ENCODE measurements at regions not wholly inside any gene's neighbourhood (a gene's known extent, or its start where the extent isn't known, plus 50 kb on each side); places are given as distances from the start of the nearest gene placed in this dataset.
"Not testable (repeated sequence)": the region's sequence is repeated elsewhere in the genome, so short reads cannot be mapped to it uniquely, and the experiment has no call there.

DNA sequence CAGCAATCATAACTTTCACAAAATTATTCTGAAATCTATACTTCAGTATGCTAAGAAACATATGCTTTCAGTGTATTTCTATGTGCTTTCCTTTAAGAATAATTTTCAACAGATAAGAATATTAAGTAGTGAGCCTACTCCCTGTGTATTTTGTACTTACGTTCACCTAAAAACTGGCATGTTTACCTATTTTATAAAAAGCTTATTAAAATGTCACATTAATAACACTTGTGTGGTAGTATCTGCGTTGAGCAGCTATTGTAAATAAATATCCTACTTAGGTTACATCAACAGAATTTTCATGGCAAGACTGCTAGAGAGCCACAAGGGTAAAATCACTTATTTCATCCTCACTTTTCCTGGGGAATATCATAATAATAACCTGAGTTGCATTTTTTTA, 113.4 kb upstream of the SLITRK5 start:
- Histone ChIP-seq H2AFZ (ENCODE audit: low read length) (no peak overlapping the region), H3K14ac (ENCODE audit: insufficient read depth, low read length) (no peak overlapping the region), H2BK5ac (ENCODE audit: insufficient read length, low read length) (no peak overlapping the region), H4K8ac (replicated peaks; ENCODE audit: insufficient read length, low read depth, low read length) (no peak overlapping the region), H3K9ac (ENCODE audit: extremely low read depth, insufficient read length, low read length) (no peak overlapping the region), H2BK15ac (ENCODE audit: low read depth, low read length) (no peak overlapping the region), H2AK5ac (ENCODE audit: insufficient read length, low read length) (no peak overlapping the region), H3K23me2 (ENCODE audit: insufficient read length, low read depth, low read length, poor library complexity, severe bottlenecking) (no peaks in the 10 kb centered on the region), H3K27ac (ENCODE audit: insufficient read length, low read depth, low read length) (no peak overlapping the region), H3K27me3 (ENCODE audit: insufficient read depth, low read length) (no peaks in the 10 kb centered on the region), H4K91ac (ENCODE audit: insufficient read length, low read depth, low read length) (no peak overlapping the region), H4K20me1 (ENCODE audit: control insufficient read depth, insufficient read depth, insufficient read length) (no peaks in the 10 kb centered on the region), H3K18ac (ENCODE audit: insufficient read length, low read depth, low read length) (no peak overlapping the region), H4K5ac (ENCODE audit: insufficient read length, low read depth, low read length) (no peak overlapping the region), H3K4me1 (ENCODE audit: insufficient read depth, low read length) (no peaks in the 10 kb centered on the region; the same call in 1 of the 2 replicates), H3K4me2 (ENCODE audit: insufficient read depth, insufficient read length, low read length) (no peak overlapping the region), H3K23ac (ENCODE audit: insufficient read length, low read depth, low read length) (no peak overlapping the region), H2BK120ac (ENCODE audit: low read depth, low read length, poor library complexity, severe bottlenecking) (no peak overlapping the region), H3K56ac (ENCODE audit: insufficient read length, low read depth, low read length) (no peak overlapping the region), H3K4ac (ENCODE audit: low read depth, low read length) (no peak overlapping the region), H3K79me2 (ENCODE audit: insufficient read depth, low read length) (no peaks in the 10 kb centered on the region), H2BK12ac (ENCODE audit: insufficient read length, low read depth, low read length) (no peak overlapping the region), H3K9me3 (ENCODE audit: control insufficient read depth, low read depth, low read length) (no peaks in the 10 kb centered on the region), H2BK20ac (ENCODE audit: low read depth, low read length, poor library complexity, severe bottlenecking) (no peak overlapping the region), H3K79me1 (ENCODE audit: insufficient read depth, low read depth, low read length, poor library complexity, severe bottlenecking) (no peaks in the 10 kb centered on the region), H3T11ph (ENCODE audit: low read length) (no peak overlapping the region)
- Mint-ChIP-seq H3K4me1 (peaks cover 4 to 5% of the 10 kb centered on the region in 2 experiments), H3K9me3 (peaks cover 9 to 14% of the 10 kb centered on the region in 2 experiments; a peak in 4 of 5 replicates), H3K4me3 (no peak overlapping the region), H3K27ac (no peak overlapping the region), H3K36me3 (ENCODE audit: insufficient read depth in 1 of 3, low read depth in 3 of 3) (peaks cover 0 to 8% (median 4%) of the 10 kb centered on the region in 3 experiments; a peak in 4 of 7 replicates), H3K27me3 (ENCODE audit: low read depth) (no peaks in the 10 kb centered on the region; the same call in 1 of the 2 replicates)
- WGBS (ENCODE audit: extremely low coverage, insufficient read length, low lambda C conversion rate) = no CpG with 5 or more reads among the region's 2 CpGs
- DNase-seq = no peak
- TF ChIP-seq, protein P1, sequence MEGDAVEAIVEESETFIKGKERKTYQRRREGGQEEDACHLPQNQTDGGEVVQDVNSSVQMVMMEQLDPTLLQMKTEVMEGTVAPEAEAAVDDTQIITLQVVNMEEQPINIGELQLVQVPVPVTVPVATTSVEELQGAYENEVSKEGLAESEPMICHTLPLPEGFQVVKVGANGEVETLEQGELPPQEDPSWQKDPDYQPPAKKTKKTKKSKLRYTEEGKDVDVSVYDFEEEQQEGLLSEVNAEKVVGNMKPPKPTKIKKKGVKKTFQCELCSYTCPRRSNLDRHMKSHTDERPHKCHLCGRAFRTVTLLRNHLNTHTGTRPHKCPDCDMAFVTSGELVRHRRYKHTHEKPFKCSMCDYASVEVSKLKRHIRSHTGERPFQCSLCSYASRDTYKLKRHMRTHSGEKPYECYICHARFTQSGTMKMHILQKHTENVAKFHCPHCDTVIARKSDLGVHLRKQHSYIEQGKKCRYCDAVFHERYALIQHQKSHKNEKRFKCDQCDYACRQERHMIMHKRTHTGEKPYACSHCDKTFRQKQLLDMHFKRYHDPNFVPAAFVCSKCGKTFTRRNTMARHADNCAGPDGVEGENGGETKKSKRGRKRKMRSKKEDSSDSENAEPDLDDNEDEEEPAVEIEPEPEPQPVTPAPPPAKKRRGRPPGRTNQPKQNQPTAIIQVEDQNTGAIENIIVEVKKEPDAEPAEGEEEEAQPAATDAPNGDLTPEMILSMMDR (conservative IDR thresholded peaks at IDR 0.05) = no peak

DNA sequence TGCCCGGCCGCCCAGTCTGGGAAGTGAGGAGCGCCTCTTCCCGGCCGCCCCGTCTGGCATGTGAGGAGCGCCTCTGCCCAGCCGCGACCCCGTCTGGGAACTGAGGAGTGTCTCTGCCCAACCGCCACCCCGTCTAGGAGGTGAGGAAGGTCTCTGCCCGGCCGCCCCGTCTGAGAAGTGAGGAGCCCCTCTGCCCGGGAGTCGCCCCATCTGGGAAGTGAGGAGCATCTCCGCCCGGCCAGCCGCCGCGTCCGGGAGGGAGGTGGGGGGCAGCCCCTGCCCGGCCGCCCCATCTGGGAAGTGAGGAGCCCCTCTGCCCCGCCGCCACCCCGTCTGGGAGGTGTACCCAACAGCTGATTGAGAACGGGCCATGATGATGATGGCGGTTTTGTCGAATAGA, 109.6 kb upstream of the SLITRK5 start:
- H4K20me1 ChIP-seq (ENCODE audit: control insufficient read depth, insufficient read depth, insufficient read length); H3K14ac ChIP-seq (ENCODE audit: insufficient read depth, low read length); H3K23me2 ChIP-seq (ENCODE audit: insufficient read length, low read depth, low read length, poor library complexity, severe bottlenecking); H3K79me1 ChIP-seq (ENCODE audit: insufficient read depth, low read depth, low read length, poor library complexity, severe bottlenecking); H3K79me2 ChIP-seq (ENCODE audit: insufficient read depth, low read length); H2BK15ac ChIP-seq (ENCODE audit: low read depth, low read length); H2BK5ac ChIP-seq (ENCODE audit: insufficient read length, low read length); H3K36me3 Mint-ChIP-seq (ENCODE audit: insufficient read depth in 1 of 3, low read depth in 3 of 3); H3K18ac ChIP-seq (ENCODE audit: insufficient read length, low read depth, low read length); DNase-seq; H3K9me3 ChIP-seq (ENCODE audit: control insufficient read depth, low read depth, low read length); H3K27ac ChIP-seq (ENCODE audit: insufficient read length, low read depth, low read length); H4K5ac ChIP-seq (ENCODE audit: insufficient read length, low read depth, low read length); H2BK12ac ChIP-seq (ENCODE audit: insufficient read length, low read depth, low read length); H3K27me3 ChIP-seq (ENCODE audit: insufficient read depth, low read length); H3K4me1 ChIP-seq (ENCODE audit: insufficient read depth, low read length); H2BK120ac ChIP-seq (ENCODE audit: low read depth, low read length, poor library complexity, severe bottlenecking); H3K4me1 Mint-ChIP-seq; H3K4me2 ChIP-seq (ENCODE audit: insufficient read depth, insufficient read length, low read length); H3K4me3 Mint-ChIP-seq; H4K8ac ChIP-seq (replicated peaks; ENCODE audit: insufficient read length, low read depth, low read length); H2AFZ ChIP-seq (ENCODE audit: low read length); H2BK20ac ChIP-seq (ENCODE audit: low read depth, low read length, poor library complexity, severe bottlenecking); H3K27me3 Mint-ChIP-seq (ENCODE audit: low read depth); H3K4ac ChIP-seq (ENCODE audit: low read depth, low read length); H3K23ac ChIP-seq (ENCODE audit: insufficient read length, low read depth, low read length); H3K27ac Mint-ChIP-seq; H4K91ac ChIP-seq (ENCODE audit: insufficient read length, low read depth, low read length); H2AK5ac ChIP-seq (ENCODE audit: insufficient read length, low read length); H3T11ph ChIP-seq (ENCODE audit: low read length); H3K9ac ChIP-seq (ENCODE audit: extremely low read depth, insufficient read length, low read length); H3K56ac ChIP-seq (ENCODE audit: insufficient read length, low read depth, low read length): not testable (repeated sequence)
- WGBS (ENCODE audit: extremely low coverage, insufficient read length, low lambda C conversion rate) = 100% methylated on average over 1 of the region's 31 CpGs
- peaks cover 12 to 14% of the 10 kb centered on the region in 2 experiments; a peak in 4 of 5 replicates for H3K9me3 Mint-ChIP-seq

All from H9 (cell line).